NCI-H146 treated with DMSO at 0.1 percent for 48 hours (cell line): ENCODE measurements at regions not wholly inside any gene's neighbourhood (a gene's known extent, or its start where the extent isn't known, plus 50 kb on each side); places are given as distances from the start of the nearest gene placed in this dataset.
"Not testable (repeated sequence)": the region's sequence is repeated elsewhere in the genome, so short reads cannot be mapped to it uniquely, and the experiment has no call there.

ENCODE experiments used
- DNase-seq: peaks from one replicate; lab custom pipeline; 2025; ENCODE audit not compliant: unreplicated experiment; lab: John Stamatoyannopoulos, UW

DNA sequence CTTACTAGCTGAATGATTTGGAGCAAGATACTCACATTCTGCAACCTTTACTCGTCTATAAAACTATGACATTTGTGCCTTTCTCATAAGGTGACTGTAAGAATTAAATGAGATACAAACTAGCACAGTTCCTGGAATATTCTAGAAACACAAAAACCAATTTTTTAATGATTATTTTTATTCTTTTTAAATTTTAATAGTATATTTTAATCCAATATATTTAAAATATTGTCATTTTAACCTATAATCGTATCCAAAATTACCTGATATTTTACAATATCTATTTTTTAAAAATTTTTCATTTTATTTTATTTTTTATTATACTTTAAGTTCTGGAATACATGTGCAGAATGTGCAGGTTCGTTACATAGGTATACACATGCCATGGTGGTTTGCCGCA, 238.1 kb downstream of the OLFM4 start:
- DNase-seq: no peak

GRCh38 chr13:53269634-53270033, 241.0 kb downstream of the OLFM4 start:
- no peak for DNase-seq

DNA sequence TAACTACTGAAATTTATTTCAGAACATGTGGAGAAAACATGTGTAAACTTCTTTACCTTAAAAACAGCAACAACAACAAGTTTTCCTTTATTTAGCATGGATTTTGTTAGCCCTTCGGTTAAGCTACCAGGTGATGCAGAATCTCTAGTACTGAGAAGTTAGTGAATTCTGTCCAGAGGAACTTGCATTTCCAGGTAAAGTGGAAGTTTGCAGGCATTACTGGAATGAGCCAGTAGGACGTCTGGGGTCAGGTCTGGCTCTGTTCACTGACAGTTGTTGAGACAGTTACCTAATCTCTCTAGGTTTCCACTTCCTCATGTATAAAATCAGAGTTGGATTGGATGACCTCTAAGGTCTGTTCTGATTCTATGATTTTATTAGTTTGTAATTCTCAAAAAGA, 244.3 kb downstream of the OLFM4 start:
- DNase-seq: no peak

GRCh38 chr13:53276265-53276664, 247.7 kb downstream of the OLFM4 start:
- DNase-seq: no peak

GRCh38 chr13:53281677-53282076, 253.1 kb downstream of the OLFM4 start:
- no peak for DNase-seq

DNA sequence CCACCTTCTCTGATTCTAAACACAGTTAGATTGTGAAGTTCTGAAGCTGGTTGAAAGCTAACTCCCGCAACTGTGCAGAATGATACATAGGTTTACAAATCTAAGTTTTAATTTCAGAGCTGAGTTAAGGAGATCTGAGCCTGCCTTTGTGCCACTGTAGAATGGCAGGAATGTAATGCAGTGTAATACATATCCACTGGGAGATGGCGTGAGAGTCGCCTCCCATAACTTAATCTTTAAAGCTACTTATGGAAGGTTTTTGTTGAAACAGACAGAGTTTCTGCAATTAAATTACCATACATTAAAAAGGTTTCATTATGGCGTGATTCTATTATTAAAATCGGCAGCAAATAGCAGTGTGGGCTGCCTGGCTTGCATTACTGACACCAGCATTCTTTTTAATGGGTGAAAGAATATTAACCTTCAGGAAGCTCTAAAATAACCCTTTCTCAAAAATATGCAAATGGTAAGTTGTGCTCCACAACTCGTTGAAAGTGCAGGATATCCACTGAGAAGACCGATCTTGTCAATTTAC, 257.4 kb downstream of the OLFM4 start:
- no peak for DNase-seq

- no peak for DNase-seq
These were observed 269.8 kb downstream of the OLFM4 start for GRCh38 chr13:53298396-53298795.

- peak; percentile 90 for DNase-seq
These were observed 272.8 kb downstream of the OLFM4 start for GRCh38 chr13:53301449-53301848.

GRCh38 chr13:53305419-53305818, 276.8 kb downstream of the OLFM4 start:
- not testable (repeated sequence) for DNase-seq

DNA sequence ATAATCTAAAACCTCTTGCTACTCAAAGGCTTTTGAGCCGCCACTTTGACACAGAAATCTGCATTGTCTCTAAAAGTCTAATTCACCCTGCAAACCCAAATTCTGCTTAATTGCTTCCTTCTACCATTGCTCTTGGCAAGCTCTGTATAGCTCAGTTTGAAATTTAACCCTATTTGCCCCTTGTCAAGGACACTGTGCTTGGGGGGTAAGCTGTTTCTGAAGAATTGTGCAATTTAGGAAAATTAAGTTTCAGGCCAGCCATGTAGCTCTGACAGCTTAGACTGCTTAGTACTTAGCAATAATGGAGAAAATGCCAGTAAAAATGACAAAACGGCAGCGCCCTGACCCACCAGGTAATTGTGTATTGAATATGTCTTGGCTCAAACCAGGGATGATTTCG, 282.2 kb downstream of the OLFM4 start:
- DNase-seq: no peak

DNA sequence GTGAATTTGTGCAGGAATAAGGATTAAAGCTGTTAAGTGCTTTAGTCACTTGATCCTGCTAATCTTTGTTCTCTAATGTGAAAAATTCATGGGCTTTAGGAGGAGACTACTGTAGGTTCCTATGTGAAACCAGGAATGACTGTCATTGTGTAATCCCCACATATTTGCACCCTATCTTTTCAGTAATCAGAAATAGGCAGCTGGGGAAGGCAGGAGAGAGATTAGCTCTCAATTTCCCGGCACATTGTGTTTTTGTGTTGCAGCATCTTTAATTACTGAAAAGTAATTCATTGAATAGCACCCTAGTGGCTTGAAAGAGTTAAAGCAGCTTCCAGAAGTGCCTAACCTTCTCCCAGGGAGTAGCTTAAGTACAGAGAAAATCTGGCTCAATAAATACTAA, 282.9 kb downstream of the OLFM4 start:
- no peak for DNase-seq

DNA sequence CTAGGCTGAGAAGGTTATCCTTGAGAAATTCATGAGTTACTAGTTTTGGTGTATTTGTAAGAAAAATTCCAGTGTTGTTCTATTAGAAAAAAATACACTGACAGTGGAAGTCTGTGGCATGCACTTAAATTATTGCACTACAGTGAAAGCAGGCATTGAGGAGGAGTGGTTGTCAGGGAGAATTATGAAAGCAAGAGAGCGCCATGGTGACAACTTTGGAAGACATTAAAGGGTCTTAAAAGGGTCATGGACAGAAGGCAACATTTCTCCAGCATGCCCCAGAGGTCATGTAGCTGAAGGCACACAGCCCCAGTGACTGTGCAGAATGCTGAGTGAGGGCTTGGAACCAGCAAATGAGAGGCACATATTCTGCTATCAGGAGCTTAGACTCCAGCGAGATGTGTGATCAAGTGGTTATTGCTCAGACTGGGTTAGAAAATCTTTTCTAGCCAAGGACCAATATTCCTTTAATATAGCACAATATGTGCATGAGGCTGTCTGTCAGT, 292.7 kb downstream of the OLFM4 start:
- DNase-seq: no peak

DNA sequence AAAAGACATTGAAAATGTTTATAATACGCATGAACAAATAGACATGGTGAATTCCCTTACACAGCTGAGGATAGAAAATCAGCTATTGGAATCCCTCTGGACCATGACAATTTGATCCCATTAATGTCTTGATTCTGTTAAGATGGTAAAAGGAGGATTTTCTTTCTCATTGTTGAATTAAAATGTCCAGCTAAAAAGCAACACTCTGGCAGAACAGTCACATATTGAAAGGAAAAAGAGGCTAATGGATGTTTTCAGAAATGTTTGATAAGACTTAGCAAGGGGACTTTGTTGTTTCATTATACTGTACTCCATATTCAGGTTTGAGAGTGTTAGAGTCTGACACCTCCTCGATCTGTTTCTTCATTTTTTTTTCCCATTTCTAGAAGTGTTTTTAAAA, 296.0 kb downstream of the OLFM4 start:
- DNase-seq: no peak

- DNase-seq: no peak
These were observed 298.1 kb downstream of the OLFM4 start for GRCh38 chr13:53326716-53327115.

DNA sequence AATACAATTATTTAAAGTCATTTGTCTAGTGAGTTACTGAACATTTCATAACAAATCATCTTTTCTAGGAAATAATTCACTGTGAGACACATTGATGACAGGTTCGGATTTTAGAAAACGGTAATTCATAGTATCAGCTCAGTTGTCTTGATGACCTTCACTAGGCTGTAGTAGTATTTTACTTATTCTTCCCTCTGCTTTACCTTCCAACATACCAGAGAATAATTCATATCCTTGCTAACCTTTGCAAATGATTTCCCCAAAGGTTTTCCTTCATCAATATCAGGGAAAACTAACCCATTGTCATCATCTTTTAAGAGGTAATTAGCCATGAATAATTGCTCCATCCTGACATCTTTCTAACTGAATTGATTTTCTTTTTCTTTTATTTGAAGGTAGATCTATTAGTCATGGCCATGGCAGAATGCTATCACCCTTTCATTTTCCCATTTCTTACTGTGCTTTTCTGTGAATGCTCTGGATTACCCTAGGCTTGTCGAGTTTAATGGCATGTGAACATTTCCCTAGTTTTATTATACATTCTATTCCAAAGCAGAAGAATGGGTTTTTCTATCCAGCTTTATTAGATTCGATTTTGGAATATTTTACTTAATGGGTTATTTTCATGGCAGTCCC, 299.2 kb downstream of the OLFM4 start:
- DNase-seq: peak; percentile 82

DNA sequence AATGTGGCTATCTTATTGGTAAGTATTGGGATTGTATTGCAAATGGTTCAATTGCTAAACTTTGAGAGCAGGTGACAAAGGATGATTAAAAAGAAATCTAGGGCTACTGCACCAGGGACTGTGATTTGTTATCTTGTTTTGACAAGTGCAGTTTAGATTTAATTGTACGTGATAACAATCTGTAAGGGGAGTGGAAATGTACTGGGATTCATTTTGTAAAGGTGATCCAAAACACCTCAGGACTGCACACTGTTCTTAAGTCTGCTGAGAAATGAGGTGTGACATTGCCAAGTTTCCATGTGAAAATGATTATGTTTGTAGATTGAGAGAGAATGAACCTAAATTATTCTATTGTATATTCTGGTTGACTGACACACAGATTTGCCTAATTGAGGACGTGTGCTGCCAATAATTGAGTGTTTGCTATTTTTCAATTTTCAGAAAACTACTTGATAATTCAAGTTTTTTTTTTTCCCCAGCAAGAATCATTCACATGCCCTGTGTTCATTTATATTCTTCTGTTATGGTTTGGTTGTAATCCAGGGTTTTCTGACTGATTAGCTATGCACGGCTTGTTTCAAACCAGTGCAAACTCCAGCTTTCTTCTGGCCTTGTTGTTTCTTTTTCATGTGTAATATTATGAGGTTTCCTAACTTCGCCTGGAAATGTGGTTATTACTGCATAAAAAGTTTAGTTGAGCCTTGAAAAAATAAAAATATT, 308.0 kb downstream of the OLFM4 start:
- no peak for DNase-seq

GRCh38 chr13:53338760-53339159, 310.1 kb downstream of the OLFM4 start:
- DNase-seq: no peak

DNA sequence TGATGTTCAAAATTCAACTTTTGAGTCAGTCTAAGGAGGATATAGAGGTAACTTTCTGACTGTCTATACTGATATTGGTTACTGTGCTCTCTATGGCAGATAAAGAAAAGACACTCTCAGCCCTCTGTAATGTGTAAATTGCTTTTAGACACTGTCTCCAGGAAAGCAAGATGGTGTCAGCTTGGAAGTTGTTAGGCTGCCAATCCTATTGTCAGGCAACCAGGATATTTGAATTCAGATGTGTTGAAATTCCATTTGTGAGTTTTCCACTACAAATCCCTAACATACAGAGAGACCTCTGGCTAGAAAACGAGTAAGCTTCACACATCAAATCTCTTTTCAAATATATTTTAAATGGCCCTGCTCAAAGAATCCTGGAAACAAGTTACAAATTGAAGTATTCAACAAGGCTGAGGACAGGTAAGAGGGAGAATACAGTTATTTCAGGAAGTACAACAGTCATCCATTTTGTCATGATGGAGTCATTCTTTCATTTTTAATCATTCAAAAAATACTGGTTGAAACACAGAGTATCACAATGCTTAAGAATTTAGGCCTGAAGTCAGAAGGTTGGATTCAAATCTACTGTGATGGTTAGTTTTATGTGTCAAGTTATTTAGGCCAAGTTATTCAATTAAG, 312.0 kb downstream of the OLFM4 start:
- DNase-seq: no peak

DNA sequence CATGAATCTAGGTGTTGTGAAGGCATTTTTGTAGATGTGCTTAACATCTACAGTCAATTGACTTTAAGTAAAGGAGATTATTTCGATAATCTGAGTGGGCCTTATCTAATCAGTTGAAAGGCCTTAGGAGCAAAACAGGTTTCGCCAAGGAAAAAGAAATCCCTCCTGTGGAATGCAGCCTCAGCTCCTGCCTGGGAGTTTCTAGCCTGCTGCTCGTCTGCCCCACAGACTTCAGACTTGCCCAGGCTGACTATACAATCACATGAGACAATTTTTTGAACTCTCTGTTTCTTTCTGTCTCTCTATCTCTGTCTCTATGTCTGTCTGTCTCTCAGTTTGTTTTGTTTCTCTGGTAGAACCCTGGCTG, 312.5 kb downstream of the OLFM4 start:
- no peak for DNase-seq

DNA sequence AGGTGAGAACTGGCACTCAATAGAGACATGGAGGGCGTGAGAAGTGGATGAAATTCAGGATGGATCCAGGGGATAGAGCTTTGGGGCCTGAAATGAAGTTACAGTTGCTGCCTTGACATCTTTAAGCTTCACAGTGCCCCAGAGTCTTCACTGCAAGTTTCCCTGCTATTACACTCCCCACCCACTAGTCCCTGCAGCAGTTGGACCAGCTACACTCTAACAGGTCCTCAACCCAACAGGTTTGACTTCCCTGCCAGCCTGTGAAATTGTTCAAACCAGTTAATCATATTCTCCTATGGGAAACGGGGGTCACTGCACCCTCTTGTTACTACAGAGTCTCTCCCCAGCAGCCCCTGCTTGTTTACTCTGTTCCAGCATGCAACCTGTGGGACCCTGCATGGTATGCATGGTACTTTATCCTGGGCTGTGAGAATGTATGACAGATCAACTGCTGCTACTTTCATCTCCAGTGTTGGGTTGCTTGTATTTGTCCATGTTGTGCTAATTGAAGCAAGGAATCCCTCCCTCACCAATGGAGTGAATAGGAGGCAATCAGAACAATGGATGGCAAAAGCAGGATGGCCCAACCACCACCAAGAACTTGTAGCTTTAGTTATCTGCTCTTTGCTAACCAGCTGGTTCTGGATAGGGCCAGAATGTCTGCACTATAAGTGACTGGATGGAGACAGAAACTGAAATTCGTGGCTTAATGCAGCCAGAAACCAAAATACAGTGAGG, 314.2 kb downstream of the OLFM4 start:
- DNase-seq: no peak

- DNase-seq: no peak
These were observed 314.7 kb downstream of the OLFM4 start for GRCh38 chr13:53343361-53343744.
